Mesenchymal stem cell (in vitro differentiated cells and primary cell): ENCODE measurements at regions not wholly inside any gene's neighbourhood (a gene's known extent, or its start where the extent isn't known, plus 50 kb on each side); places are given as distances from the start of the nearest gene placed in this dataset.

Experiments
- DNase-seq: peaks from one replicate; pipeline ENCODE4 v3.0.0-alpha.2; 2013
- H2AFZ ChIP-seq: one replicate; pipeline ENCODE4 v1.6.1; 2013; ENCODE audit warnings: low read depth, mild to moderate bottlenecking, control low read depth, inconsistent platforms, low read length, moderate library complexity
- H2AK5ac ChIP-seq: 2 replicates; pipeline ENCODE4 v1.6.1; 2013; ENCODE audit warnings: low read length, moderate library complexity, mild to moderate bottlenecking, inconsistent platforms; ENCODE audit not compliant: severe bottlenecking
- H2BK120ac ChIP-seq: one replicate; pipeline ENCODE4 v1.6.1; 2013; ENCODE audit warnings: low read depth, mild to moderate bottlenecking, inconsistent platforms, low read length, moderate library complexity
- H2BK12ac ChIP-seq, 2 experiments: one replicate each; pipeline ENCODE4 v1.6.1; 2013; ENCODE audit warnings: inconsistent platforms in 2 of 2, low read length in 2 of 2, mild to moderate bottlenecking in 2 of 2, moderate library complexity in 2 of 2, control low read depth in 1 of 2
- H2BK15ac ChIP-seq: one replicate; pipeline ENCODE4 v1.6.1; 2013; ENCODE audit warnings: mild to moderate bottlenecking, low read depth, inconsistent platforms; ENCODE audit not compliant: poor library complexity, severe bottlenecking
- H2BK5ac ChIP-seq: 2 replicates; pipeline ENCODE4 v1.6.1; 2013; ENCODE audit warnings: low read depth, mild to moderate bottlenecking, low read length, control low read depth, inconsistent platforms; ENCODE audit not compliant: poor library complexity, severe bottlenecking
- H3K14ac ChIP-seq, 2 experiments: one replicate each; pipeline ENCODE4 v1.6.1; 2013; ENCODE audit warnings: inconsistent platforms in 2 of 2, low read length in 2 of 2, control low read depth in 1 of 2, mild to moderate bottlenecking in 1 of 2, moderate library complexity in 1 of 2
- H3K18ac ChIP-seq, 2 experiments: one replicate each; pipeline ENCODE4 v1.6.1; 2013; ENCODE audit warnings: inconsistent platforms in 2 of 2, low read length in 2 of 2, control low read depth in 1 of 2, low read depth in 1 of 2, mild to moderate bottlenecking in 1 of 2
- H3K23ac ChIP-seq, 2 experiments: one replicate each; pipeline ENCODE4 v1.6.1; 2013; ENCODE audit warnings: inconsistent platforms in 2 of 2, low read length in 2 of 2, mild to moderate bottlenecking in 2 of 2, moderate library complexity in 2 of 2, control low read depth in 1 of 2
- H3K27ac ChIP-seq: 2 replicates; pipeline ENCODE4 v1.5.1; 2013; ENCODE audit warnings: mild to moderate bottlenecking, moderate library complexity, low read length, control low read depth, inconsistent platforms; ENCODE audit not compliant: poor library complexity, severe bottlenecking
- H3K27me3 ChIP-seq, 2 experiments: 2 replicates each; pipeline versions ENCODE4 v1.6.1 to v1.7.0; 2013; ENCODE audit warnings: low read length in 2 of 2, mild to moderate bottlenecking in 2 of 2, moderate library complexity in 2 of 2, control low read depth in 1 of 2, inconsistent platforms in 1 of 2; ENCODE audit not compliant: control insufficient read depth in 1 of 2, insufficient read depth in 1 of 2
- H3K36me3 ChIP-seq, 2 experiments: 2 replicates each; pipeline versions ENCODE4 v1.6.1 to v1.7.0; 2013; ENCODE audit warnings: low read length in 2 of 2, control low read depth in 1 of 2, inconsistent platforms in 1 of 2, low read depth in 1 of 2, mild to moderate bottlenecking in 1 of 2; ENCODE audit not compliant: insufficient read depth in 2 of 2, control insufficient read depth in 1 of 2
- H3K4ac ChIP-seq, 2 experiments: one replicate each; pipeline ENCODE4 v1.6.1; 2013; ENCODE audit warnings: inconsistent platforms in 2 of 2, low read length in 2 of 2, mild to moderate bottlenecking in 2 of 2, moderate library complexity in 2 of 2, control low read depth in 1 of 2, low read depth in 1 of 2
- H3K4me1 ChIP-seq: 2 replicates; pipeline ENCODE4 v1.6.1; 2013; ENCODE audit warnings: low read depth, low read length, control low read depth; ENCODE audit not compliant: control insufficient read depth, insufficient read depth
- H3K4me2 ChIP-seq: 2 replicates; pipeline ENCODE4 v1.6.1; 2013; ENCODE audit warnings: low read length, mild to moderate bottlenecking, inconsistent platforms; ENCODE audit not compliant: poor library complexity, severe bottlenecking
- H3K4me3 ChIP-seq, 2 experiments: 2 replicates each; pipeline versions ENCODE4 v1.5.1 to v1.7.0; 2013; ENCODE audit warnings: low read length in 2 of 2, mild to moderate bottlenecking in 2 of 2, control low read depth in 1 of 2, low read depth in 1 of 2; ENCODE audit not compliant: insufficient read depth in 1 of 2
- H3K79me1 ChIP-seq: replicated peaks from 2 replicates; pipeline ENCODE4 v1.6.1; 2013; ENCODE audit warnings: mild to moderate bottlenecking, control low read depth, low read length, inconsistent platforms; ENCODE audit not compliant: poor library complexity, severe bottlenecking
- H3K9ac ChIP-seq: 2 replicates; pipeline ENCODE4 v1.7.0; 2013; ENCODE audit warnings: mild to moderate bottlenecking, low read length, moderate library complexity
- H3K9me3 ChIP-seq: 2 replicates; pipeline ENCODE4 v1.7.0; 2013; ENCODE audit warnings: mild to moderate bottlenecking, low read length; ENCODE audit not compliant: control insufficient read depth
- H4K8ac ChIP-seq: one replicate; pipeline ENCODE4 v1.6.1; 2013; ENCODE audit warnings: inconsistent platforms, mild to moderate bottlenecking, low read length, moderate library complexity
- H4K91ac ChIP-seq: one replicate; pipeline ENCODE4 v1.6.1; 2013; ENCODE audit warnings: mild to moderate bottlenecking, low read length, inconsistent platforms
- WGBS: methylation state at CpG from one replicate; pipeline ENCODE4 v1.1.7; 2013; ENCODE audit warnings: mixed read lengths; 5-methylcytosine and 5-hydroxymethylcytosine counted together

DNA sequence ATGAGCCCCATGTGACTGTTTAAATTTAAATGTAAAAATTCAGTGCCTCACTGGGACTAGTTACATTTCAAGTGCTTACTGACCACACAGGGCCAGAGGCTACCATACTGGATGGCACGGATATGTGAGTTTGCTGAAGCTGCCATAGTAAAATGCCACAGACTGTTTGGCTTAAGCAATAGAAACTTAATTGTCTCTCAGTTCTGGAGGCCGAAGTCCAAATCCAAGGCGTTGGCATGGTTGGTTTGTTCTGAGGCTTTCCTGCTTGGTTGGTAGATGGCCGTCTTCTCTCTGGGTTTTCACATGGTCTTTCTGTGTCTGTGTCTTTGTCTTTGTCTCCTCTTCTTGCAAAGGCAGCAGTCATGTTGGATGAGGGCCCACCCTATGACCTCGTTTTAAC is 878.9 kb upstream of the RBFOX1 start:
- Histone ChIP-seq H3K36me3 (no peaks in the 10 kb centered on the region), H3K79me1 (no peaks in the 10 kb centered on the region), H2AFZ (no peak overlapping the region), H2BK12ac (no peak overlapping the region), H2BK5ac (no peak overlapping the region), H3K27me3 (no peaks in the 10 kb centered on the region), H3K18ac (no peak overlapping the region), H3K27ac (no peak overlapping the region), H3K4me2 (no peak overlapping the region), H2BK120ac (no peak overlapping the region), H3K4me1 (no peaks in the 10 kb centered on the region), H3K23ac (no peak overlapping the region), H3K9ac (no peak overlapping the region), H3K9me3 (peaks cover 34% of the 10 kb centered on the region), H3K4me3 (no peak overlapping the region), H4K8ac (no peak overlapping the region), H3K14ac (no peak overlapping the region), H2BK15ac (no peak overlapping the region), H4K91ac (no peak overlapping the region), H2AK5ac (no peak overlapping the region), H3K4ac (no peak overlapping the region)
- 74% methylated on average over 3 of the region's 5 CpGs for WGBS
- DNase-seq: no peak

- no peaks in the 10 kb centered on the region for H3K36me3 ChIP-seq
- H2BK12ac ChIP-seq: no peak overlapping the region
- H3K23ac ChIP-seq: no peak overlapping the region
- no peak overlapping the region for H3K18ac ChIP-seq
- H2BK5ac ChIP-seq: no peak overlapping the region
- H2BK15ac ChIP-seq: no peak overlapping the region
- no peak overlapping the region for H3K4me2 ChIP-seq
- H2AFZ ChIP-seq: no peak overlapping the region
- no peak overlapping the region for H3K14ac ChIP-seq
- no peaks in the 10 kb centered on the region for H3K4me1 ChIP-seq
- peaks cover 10% of the 10 kb centered on the region for H3K9me3 ChIP-seq
- H3K4me3 ChIP-seq: no peak overlapping the region
- DNase-seq: no peak
- no peak overlapping the region for H3K9ac ChIP-seq
- H3K79me1 ChIP-seq: no peaks in the 10 kb centered on the region
- no peak overlapping the region for H4K91ac ChIP-seq
- no peaks in the 10 kb centered on the region for H3K27me3 ChIP-seq
- 92% methylated on average over 16 of the region's 17 CpGs for WGBS
- no peak overlapping the region for H4K8ac ChIP-seq
- no peak overlapping the region for H2AK5ac ChIP-seq
- no peak overlapping the region for H3K4ac ChIP-seq
- no peak overlapping the region for H3K27ac ChIP-seq
- H2BK120ac ChIP-seq: no peak overlapping the region
Measured at GRCh38 chr16:6447021-6447790, 885.4 kb upstream of the RBFOX1 start.

- H3K14ac ChIP-seq: no peak overlapping the region
- H3K4ac ChIP-seq: no peak overlapping the region
- H2AK5ac ChIP-seq: no peak overlapping the region
- no CpG with 5 or more reads among the region's 1 CpG for WGBS
- no peak overlapping the region for H4K91ac ChIP-seq
- H4K8ac ChIP-seq: no peak overlapping the region
- no peak overlapping the region for H3K4me2 ChIP-seq
- H2BK15ac ChIP-seq: no peak overlapping the region
- H2AFZ ChIP-seq: no peak overlapping the region
- no peak overlapping the region for H3K4me3 ChIP-seq
- peaks cover 7% of the 10 kb centered on the region for H3K9me3 ChIP-seq
- no peaks in the 10 kb centered on the region for H3K4me1 ChIP-seq
- no peak overlapping the region for H2BK120ac ChIP-seq
- H3K18ac ChIP-seq: no peak overlapping the region
- no peak for DNase-seq
- no peaks in the 10 kb centered on the region for H3K36me3 ChIP-seq
- no peak overlapping the region for H3K9ac ChIP-seq
- no peaks in the 10 kb centered on the region for H3K27me3 ChIP-seq
- no peak overlapping the region for H2BK5ac ChIP-seq
- H2BK12ac ChIP-seq: no peak overlapping the region
- H3K79me1 ChIP-seq: no peaks in the 10 kb centered on the region
- no peak overlapping the region for H3K23ac ChIP-seq
- H3K27ac ChIP-seq: no peak overlapping the region
Measured at GRCh38 chr16:6446370-6446769, 886.3 kb upstream of the RBFOX1 start.

DNA sequence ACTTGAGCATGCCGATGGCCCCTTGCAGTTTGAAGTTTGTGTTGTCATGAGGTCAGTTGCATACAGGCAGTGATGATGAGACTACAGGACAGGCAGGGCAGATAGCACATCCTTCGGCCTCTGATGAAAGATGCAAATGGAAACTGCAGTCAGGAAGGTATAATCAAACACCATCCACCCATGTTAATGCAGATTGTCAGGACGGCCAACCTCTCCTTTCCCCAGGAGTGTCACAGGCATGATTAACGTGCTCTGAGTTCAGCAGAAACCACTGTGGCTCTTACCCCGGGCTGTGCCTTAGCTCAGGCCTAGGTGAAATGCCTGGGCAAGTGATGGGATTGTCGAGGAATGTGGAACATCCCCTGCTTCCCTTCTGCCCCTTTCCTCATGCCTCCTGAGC is 893.5 kb upstream of the RBFOX1 start:
- DNase-seq: no peak
- no peak overlapping the region for H3K27ac ChIP-seq
- no peak overlapping the region for H2BK5ac ChIP-seq
- H4K8ac ChIP-seq: no peak overlapping the region
- H3K4me3 ChIP-seq: no peak overlapping the region
- no peak overlapping the region for H3K4ac ChIP-seq
- H2BK120ac ChIP-seq: no peak overlapping the region
- H3K79me1 ChIP-seq: no peaks in the 10 kb centered on the region
- H2BK15ac ChIP-seq: no peak overlapping the region
- H3K14ac ChIP-seq: no peak overlapping the region
- no peaks in the 10 kb centered on the region for H3K36me3 ChIP-seq
- H3K27me3 ChIP-seq: no peaks in the 10 kb centered on the region
- peaks cover 13% of the 10 kb centered on the region for H3K9me3 ChIP-seq
- no peak overlapping the region for H2AK5ac ChIP-seq
- H2AFZ ChIP-seq: no peak overlapping the region
- H3K18ac ChIP-seq: no peak overlapping the region
- no peak overlapping the region for H3K9ac ChIP-seq
- no peak overlapping the region for H4K91ac ChIP-seq
- H3K23ac ChIP-seq: no peak overlapping the region
- H3K4me2 ChIP-seq: no peak overlapping the region
- WGBS: 58% methylated on average over 5 of the region's 6 CpGs
- no peaks in the 10 kb centered on the region for H3K4me1 ChIP-seq
- H2BK12ac ChIP-seq: no peak overlapping the region
